ENCODE measurements at regions not wholly inside any gene's neighbourhood (a gene's known extent, or its start where the extent isn't known, plus 50 kb on each side); places are given as distances from the start of the nearest gene placed in this dataset.
"Not testable (repeated sequence)": the region's sequence is repeated elsewhere in the genome, so short reads cannot be mapped to it uniquely, and the experiment has no call there.

GRCh38 chr2:228401065-228401912 is 219.8 kb upstream of the SPHKAP start:
- no peak for FAIRE-seq

GRCh38 chr2:228387776-228388175 is 206.3 kb upstream of the SPHKAP start:
- FAIRE-seq, result no peak

GRCh38 chr2:228378696-228379425 is 197.4 kb upstream of the SPHKAP start:
- FAIRE-seq, result no peak

- no peak for FAIRE-seq
These were observed 196.7 kb upstream of the SPHKAP start for GRCh38 chr2:228378233-228378632.

GRCh38 chr2:228377533-228377932 is 196.0 kb upstream of the SPHKAP start:
- no peak for FAIRE-seq

- FAIRE-seq, result no peak
These were observed 193.3 kb upstream of the SPHKAP start for GRCh38 chr2:228374741-228375140.

GRCh38 chr2:228373191-228373590 is 191.7 kb upstream of the SPHKAP start:
- FAIRE-seq, result no peak

- FAIRE-seq, result no peak
These were observed 190.7 kb upstream of the SPHKAP start for GRCh38 chr2:228372212-228372611.

- FAIRE-seq, result no peak
These were observed 188.0 kb upstream of the SPHKAP start for GRCh38 chr2:228369400-228370031.

- no peak for FAIRE-seq
These were observed 185.9 kb upstream of the SPHKAP start for GRCh38 chr2:228367356-228367755.

GRCh38 chr2:228359473-228359872 is 178.0 kb upstream of the SPHKAP start:
- no peak for FAIRE-seq

- FAIRE-seq, result no peak
These were observed 174.4 kb upstream of the SPHKAP start for GRCh38 chr2:228355897-228356296.

GRCh38 chr2:228352980-228353379 is 171.5 kb upstream of the SPHKAP start:
- FAIRE-seq, result not testable (repeated sequence)

- FAIRE-seq, result no peak
These were observed 170.6 kb upstream of the SPHKAP start for GRCh38 chr2:228352048-228352447.

- no peak for FAIRE-seq
These were observed 167.1 kb upstream of the SPHKAP start for GRCh38 chr2:228348516-228349064.

GRCh38 chr2:228344531-228344930 is 163.0 kb upstream of the SPHKAP start:
- FAIRE-seq, result no peak

- FAIRE-seq, result no peak
These were observed 158.0 kb upstream of the SPHKAP start for GRCh38 chr2:228339525-228339924.

- no peak for FAIRE-seq
These were observed 152.7 kb upstream of the SPHKAP start for GRCh38 chr2:228334180-228334579.

- FAIRE-seq, result peak; percentile 96
These were observed 147.8 kb upstream of the SPHKAP start for GRCh38 chr2:228329282-228329681.

GRCh38 chr2:228321015-228321414 is 139.5 kb upstream of the SPHKAP start:
- no peak for FAIRE-seq

GRCh38 chr2:228318218-228318617 is 136.7 kb upstream of the SPHKAP start:
- no peak for FAIRE-seq

- FAIRE-seq, result no peak
These were observed 130.7 kb upstream of the SPHKAP start for GRCh38 chr2:228312172-228312571.

GRCh38 chr2:228303960-228304359 is 122.5 kb upstream of the SPHKAP start:
- no peak for FAIRE-seq

Data from islet of Langerhans (tissue), 1 donor.